ENCODE measurements at regions not wholly inside any gene's neighbourhood (a gene's known extent, or its start where the extent isn't known, plus 50 kb on each side); places are given as distances from the start of the nearest gene placed in this dataset.

DNA sequence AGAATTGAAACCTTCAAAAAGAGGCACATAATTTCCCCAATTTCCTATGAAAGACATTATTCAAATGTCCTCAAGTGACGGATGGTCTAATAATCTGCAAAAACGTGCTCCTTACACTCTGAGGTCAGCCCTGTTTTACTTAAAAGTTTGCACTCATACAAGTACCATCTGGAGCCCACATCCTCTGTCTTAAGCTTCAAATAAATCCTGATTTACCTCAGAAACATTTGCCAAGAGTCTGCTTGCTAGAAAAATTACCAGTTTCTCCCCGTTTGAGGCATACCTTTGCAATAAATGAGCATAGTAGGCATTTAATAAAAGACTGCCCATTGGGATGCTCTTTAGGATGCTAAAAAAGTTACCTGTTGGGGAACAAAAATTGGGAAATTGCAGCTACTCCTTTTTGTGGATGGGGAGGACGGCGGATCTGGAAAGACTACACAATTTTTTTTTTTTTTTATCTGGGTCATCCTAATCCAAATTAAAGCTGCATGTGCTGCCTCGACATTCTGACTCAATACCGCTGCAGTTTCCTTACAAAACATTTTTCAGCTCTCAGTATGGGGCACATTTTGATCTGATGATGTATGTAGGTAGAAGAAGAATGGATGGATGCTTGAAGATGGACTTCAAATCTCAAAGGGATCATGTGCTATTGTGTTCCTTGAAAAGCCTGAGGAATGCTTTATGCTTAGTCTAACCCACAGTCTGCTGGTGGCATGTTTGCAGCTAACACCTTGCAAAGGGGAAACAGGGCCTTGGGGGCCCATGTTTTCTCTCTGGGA lies 233.7 kb upstream of the ADAMTS9 start:
- no peak overlapping the region for H3K4me3 ChIP-seq (ENCODE audit: low read length)
- DNase-seq (ENCODE audit: low read depth) = no peak
- TF ChIP-seq, protein P1, sequence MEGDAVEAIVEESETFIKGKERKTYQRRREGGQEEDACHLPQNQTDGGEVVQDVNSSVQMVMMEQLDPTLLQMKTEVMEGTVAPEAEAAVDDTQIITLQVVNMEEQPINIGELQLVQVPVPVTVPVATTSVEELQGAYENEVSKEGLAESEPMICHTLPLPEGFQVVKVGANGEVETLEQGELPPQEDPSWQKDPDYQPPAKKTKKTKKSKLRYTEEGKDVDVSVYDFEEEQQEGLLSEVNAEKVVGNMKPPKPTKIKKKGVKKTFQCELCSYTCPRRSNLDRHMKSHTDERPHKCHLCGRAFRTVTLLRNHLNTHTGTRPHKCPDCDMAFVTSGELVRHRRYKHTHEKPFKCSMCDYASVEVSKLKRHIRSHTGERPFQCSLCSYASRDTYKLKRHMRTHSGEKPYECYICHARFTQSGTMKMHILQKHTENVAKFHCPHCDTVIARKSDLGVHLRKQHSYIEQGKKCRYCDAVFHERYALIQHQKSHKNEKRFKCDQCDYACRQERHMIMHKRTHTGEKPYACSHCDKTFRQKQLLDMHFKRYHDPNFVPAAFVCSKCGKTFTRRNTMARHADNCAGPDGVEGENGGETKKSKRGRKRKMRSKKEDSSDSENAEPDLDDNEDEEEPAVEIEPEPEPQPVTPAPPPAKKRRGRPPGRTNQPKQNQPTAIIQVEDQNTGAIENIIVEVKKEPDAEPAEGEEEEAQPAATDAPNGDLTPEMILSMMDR (IDR thresholded peaks at IDR 0.05; ENCODE audit: insufficient read depth, low read depth, low read length, missing control alignments) = no peak

DNA sequence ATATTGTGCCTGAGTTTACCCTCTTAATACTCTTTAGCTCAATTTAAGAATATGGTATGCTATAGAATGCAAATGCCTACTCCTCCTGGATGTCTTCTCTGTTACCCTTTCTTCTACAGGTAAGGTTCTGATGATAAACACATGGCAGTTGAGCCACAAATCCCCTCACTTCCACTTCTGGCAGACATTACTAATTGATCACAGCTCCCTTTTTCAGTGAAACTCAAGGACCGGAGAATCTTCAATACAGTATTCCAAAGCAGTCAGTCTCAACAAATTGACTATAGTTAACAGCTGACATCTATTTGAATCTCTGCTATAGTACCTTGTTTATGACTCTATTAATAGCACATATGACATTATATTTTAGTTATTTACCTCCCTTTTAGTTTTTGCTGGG lies 232.1 kb upstream of the ADAMTS9 start:
- TF ChIP-seq, protein P1 (IDR thresholded peaks at IDR 0.05; ENCODE audit: insufficient read depth, low read depth, low read length, missing control alignments) = no peak
- no peak overlapping the region for H3K4me3 ChIP-seq (ENCODE audit: low read length)
- DNase-seq (ENCODE audit: low read depth) = no peak

DNA sequence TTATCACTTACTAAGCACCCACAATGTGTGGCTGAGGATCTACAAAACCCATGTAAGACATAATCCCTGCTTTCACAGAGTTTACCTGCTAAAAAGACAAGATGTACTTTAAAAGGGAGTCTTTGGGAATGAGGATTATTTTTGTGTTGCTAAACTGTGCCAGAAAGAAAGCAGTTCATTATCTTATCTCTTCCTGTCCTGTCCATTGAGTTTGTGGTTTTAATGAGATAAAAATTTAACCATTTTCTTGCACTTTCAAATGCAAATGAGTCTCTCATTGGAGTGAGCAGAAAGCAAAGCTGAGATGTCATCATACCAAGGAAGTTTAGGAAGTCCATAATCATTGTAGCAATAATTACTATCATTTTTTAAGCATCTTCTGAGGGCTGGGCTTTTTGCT lies 231.2 kb upstream of the ADAMTS9 start:
- TF ChIP-seq, protein P1 (IDR thresholded peaks at IDR 0.05; ENCODE audit: insufficient read depth, low read depth, low read length, missing control alignments) = no peak
- no peak overlapping the region for H3K4me3 ChIP-seq (ENCODE audit: low read length)
- DNase-seq (ENCODE audit: low read depth) = no peak

DNA sequence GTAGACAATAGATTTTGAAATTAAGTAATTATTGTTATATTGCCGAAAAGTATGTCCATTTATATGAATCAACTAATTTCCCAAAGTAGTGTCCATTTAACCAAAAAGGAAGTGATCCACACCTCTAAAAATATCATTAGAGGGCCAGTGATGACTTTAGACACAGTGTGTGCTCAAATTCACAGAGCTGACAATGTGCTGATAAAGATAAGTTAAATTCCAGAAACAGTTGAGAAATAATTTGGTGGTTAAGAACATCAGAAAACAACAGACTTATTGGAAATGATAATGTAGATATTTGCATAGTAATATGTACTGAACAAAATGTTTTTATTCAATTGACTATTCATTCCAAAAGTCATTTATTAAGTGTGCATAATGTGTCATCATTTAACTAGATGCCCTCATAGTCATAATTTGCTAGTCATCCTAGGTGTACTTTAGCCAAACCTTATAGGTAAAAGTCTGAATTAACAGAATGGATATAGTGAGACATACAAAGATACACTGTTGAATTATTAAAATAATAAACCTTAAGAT lies 230.2 kb upstream of the ADAMTS9 start:
- TF ChIP-seq, protein P1 (IDR thresholded peaks at IDR 0.05; ENCODE audit: insufficient read depth, low read depth, low read length, missing control alignments) = no peak
- no peak for DNase-seq (ENCODE audit: low read depth)

DNA sequence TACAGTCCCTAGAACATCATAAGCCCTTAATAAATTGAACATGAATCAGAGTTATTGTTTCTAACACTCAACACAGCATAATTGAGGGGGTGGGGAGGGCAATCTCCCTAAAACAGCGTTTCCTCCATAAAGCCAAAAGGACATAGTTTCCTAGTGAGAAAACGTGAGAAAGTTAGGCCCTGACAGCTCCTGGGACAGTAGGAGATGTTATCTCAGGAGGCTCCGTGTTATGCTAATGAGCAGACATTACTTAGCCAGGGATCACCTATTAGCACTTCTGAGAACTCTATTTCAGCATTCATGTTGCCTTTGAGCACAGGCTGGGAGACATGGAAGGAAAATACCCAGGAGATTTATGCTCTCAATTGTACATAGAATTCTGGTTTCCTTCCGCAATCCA lies 229.1 kb upstream of the ADAMTS9 start:
- H3K4me3 ChIP-seq (ENCODE audit: low read length) = no peak overlapping the region
- DNase-seq (ENCODE audit: low read depth) = no peak
- TF ChIP-seq, protein P1 (IDR thresholded peaks at IDR 0.05; ENCODE audit: insufficient read depth, low read depth, low read length, missing control alignments) = no peak

More for the DNA sequence above, 230.2 kb upstream of the ADAMTS9 start:
- H3K4me3 ChIP-seq (ENCODE audit: low read length) = no peak overlapping the region

DNA sequence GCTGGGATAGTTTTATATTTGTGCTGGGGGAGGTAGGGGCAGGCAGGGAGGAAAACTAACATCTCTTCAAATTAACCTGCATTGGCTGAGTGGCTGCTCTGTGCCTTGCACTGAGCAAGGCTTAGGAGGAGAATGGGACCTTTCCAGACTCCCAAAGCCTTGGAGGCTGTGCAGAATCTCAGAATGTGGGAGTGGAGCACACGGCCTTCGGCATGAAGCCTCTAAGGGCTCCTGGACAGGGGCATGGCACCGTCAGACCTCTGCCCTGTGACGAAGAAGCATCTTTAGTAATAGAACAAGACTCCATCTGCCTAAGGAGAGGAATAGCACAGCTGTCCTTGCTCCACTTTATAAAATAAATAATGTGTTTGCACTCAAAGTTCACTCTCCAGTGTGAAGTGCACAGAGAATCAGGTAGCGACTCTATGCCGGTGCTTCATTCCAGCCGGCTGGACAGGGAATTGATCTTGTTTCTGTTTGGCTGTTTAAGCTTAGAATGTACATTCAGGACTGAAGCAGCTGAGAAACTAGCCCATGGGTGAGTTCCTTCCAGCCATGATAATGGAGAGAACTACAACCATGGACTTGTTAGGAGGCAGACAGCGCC lies 228.5 kb upstream of the ADAMTS9 start:
- H3K4me3 ChIP-seq (ENCODE audit: low read length) = no peak overlapping the region
- DNase-seq (ENCODE audit: low read depth) = no peak
- TF ChIP-seq, protein P1 (IDR thresholded peaks at IDR 0.05; ENCODE audit: insufficient read depth, low read depth, low read length, missing control alignments) = no peak
